ENCODE measurements at regions not wholly inside any gene's neighbourhood (a gene's known extent, or its start where the extent isn't known, plus 50 kb on each side); places are given as distances from the start of the nearest gene placed in this dataset.
"Not testable (repeated sequence)": the region's sequence is repeated elsewhere in the genome, so short reads cannot be mapped to it uniquely, and the experiment has no call there.

DNA sequence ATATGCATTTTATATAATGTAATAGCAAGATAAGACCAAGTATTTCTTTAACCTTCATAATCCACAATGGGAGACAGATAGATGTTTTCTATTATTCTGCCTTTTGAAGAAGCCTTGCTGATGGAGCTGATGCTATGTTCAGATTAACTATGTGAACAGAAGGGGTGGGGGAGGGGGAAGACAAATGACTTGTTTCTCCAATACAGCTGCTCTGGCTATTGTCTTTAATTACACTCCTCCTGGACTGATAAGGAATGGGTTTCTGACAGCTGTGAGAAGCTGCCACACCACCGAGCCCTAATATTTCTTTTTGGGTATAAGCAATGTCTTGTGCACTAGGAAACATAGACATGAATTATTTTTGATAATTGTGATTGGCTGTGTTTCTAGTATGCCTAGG is 62.0 kb downstream of the CAVIN4 start:
- no peak for ATAC-seq
- Mint-ChIP-seq H3K9me3 (peaks cover 13% of the 10 kb centered on the region), H3K36me3 (ENCODE audit: insufficient read depth) (no peaks in the 10 kb centered on the region), H3K27me3 (ENCODE audit: low read depth) (peaks cover 25% of the 10 kb centered on the region), H3K4me1 (ENCODE audit: low read depth) (no peaks in the 10 kb centered on the region), H3K4me3 (no peak overlapping the region)
- no peak for DNase-seq

DNA sequence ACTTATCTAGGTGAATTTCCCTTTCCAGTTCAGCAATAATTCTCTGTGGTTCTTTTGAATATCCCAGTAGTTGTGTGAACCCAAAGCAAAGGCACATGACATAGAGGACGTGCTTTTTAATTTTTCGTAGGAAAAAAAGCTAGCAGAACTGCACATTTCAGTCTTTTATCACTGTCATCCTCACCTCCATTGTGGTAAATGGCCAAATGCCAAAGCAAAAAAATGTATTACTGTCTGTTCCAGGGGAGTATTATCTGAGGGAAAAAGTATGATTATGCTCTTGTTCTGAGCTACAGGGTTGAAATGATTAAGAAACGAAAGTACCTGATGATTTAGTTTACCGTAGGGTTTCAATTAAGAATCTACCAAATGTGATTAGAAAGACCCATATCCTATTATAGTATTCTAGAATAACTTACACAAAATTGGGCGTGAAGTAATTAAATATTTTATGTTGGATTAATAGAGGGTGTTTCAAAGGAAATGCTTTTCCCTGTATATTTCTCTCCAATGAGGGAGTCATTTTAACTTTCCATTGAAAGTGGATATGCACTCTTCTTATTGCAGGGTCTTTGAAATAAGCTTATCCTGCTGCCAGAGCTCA is 62.7 kb downstream of the CAVIN4 start:
- Mint-ChIP-seq H3K9me3 (peaks cover 13% of the 10 kb centered on the region), H3K4me3 (no peak overlapping the region), H3K4me1 (ENCODE audit: low read depth) (no peaks in the 10 kb centered on the region), H3K36me3 (ENCODE audit: insufficient read depth) (no peaks in the 10 kb centered on the region), H3K27me3 (ENCODE audit: low read depth) (peaks cover 22% of the 10 kb centered on the region)
- ATAC-seq (no peak), DNase-seq (no peak)

DNA sequence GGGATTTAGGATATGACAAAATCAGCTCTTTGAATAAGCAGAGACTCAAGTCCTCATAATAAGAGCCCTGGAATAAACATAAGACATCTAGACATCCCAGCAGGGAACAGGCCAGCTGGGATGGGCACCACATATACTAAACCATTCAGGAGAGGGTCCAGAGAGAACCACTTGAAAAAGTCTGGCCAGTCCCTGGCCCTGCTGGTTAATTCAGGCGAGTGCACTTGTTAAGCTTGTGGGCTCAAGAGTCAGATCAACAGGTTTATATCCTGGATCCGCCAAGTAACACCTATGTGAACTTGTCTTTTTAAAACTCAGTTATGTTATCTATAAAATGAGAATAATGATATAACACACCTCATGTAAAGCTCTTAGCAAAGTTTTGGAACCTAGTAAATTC is 63.3 kb downstream of the CAVIN4 start:
- Mint-ChIP-seq H3K9me3 (peaks cover 13% of the 10 kb centered on the region), H3K4me1 (ENCODE audit: low read depth) (no peaks in the 10 kb centered on the region), H3K36me3 (ENCODE audit: insufficient read depth) (no peaks in the 10 kb centered on the region), H3K27me3 (ENCODE audit: low read depth) (peaks cover 22% of the 10 kb centered on the region), H3K4me3 (no peak overlapping the region)
- DNase-seq (no peak), ATAC-seq (no peak)

DNA sequence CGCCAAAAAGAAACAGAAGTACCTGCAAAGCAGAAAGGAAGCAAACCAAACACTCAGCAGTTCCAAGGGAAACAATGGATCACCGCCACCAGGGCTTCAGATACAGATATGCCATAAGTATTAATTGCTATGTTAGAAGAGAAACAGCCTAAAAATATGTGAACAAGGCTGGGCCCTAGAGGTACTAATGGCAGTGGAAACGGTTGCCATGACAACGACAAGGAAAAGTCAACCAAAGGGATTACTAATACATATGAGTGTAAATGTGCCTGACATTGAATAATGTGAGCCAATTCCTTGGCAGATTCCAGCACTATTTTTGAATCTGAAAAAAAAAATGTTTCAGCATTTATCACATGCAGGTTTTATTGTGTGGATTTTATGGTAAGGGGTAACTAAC is 75.0 kb downstream of the CAVIN4 start:
- DNase-seq (no peak), ATAC-seq (no peak)
- no peak overlapping the region for H3K4me3 Mint-ChIP-seq
- peaks cover 7% of the 10 kb centered on the region for H3K27me3 Mint-ChIP-seq (ENCODE audit: low read depth)
- H3K9me3 Mint-ChIP-seq: peaks cover 15% of the 10 kb centered on the region
- no peaks in the 10 kb centered on the region for H3K36me3 Mint-ChIP-seq (ENCODE audit: insufficient read depth)
- H3K4me1 Mint-ChIP-seq (ENCODE audit: low read depth): no peaks in the 10 kb centered on the region

DNA sequence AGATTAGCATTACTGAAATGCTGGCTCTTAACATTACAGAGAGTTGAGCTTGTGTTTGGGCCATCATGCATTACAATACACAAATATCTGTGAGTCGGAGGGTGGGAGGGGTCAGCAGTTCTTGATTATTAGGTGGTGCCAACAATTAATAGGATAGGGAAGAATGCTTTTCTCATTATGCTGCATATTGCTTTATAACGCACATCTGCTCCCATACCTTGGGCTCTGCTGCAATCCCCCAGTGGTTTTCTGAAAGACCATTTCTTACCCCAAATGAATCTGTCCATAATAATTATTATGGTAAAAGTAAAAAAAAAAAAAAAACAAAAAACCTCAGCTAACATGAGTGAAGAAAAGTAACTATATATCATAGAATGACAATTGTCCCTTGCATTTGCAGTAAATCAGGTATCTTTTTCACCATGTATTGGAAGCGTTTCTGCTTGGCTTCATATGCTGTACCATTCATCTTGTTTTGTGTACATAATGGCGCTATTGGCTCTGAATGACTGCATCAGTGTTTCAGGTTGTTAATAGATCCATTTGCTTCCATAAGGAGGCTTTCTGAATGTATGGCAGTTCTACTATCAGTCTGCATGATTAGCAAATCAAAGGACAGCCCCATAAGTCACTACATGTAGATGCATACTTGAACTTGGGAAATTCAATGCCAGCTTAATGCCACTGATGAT is 75.9 kb downstream of the CAVIN4 start:
- Mint-ChIP-seq H3K36me3 (ENCODE audit: insufficient read depth) (no peaks in the 10 kb centered on the region), H3K4me3 (no peak overlapping the region), H3K27me3 (ENCODE audit: low read depth) (peaks cover 7% of the 10 kb centered on the region), H3K9me3 (peaks cover 15% of the 10 kb centered on the region), H3K4me1 (ENCODE audit: low read depth) (no peaks in the 10 kb centered on the region)
- no peak for DNase-seq
- no peak for ATAC-seq

DNA sequence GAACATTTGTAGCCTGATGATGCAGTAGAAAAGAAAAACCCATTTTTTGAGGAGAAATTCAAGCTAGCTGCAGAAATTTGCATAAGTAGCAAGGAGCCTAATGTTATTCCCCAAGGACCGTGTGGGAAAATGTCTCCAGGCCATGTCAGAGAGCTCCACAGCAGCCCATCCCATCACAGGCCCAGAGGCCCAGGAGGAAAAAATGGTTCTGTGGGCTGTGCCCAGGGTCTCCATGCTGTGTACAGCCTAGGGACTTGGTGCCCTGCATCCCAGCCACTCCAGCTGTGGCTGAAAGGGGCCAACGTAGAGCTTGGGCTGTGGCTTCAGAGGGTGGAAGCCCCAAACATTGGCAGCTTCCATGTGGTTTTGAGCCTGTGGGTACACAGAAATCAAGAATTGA is 79.0 kb downstream of the CAVIN4 start:
- not testable (repeated sequence) for H3K27me3 Mint-ChIP-seq (ENCODE audit: low read depth); H3K4me1 Mint-ChIP-seq (ENCODE audit: low read depth); DNase-seq; H3K36me3 Mint-ChIP-seq (ENCODE audit: insufficient read depth); ATAC-seq; H3K4me3 Mint-ChIP-seq
- H3K9me3 Mint-ChIP-seq: peaks cover 15% of the 10 kb centered on the region

DNA sequence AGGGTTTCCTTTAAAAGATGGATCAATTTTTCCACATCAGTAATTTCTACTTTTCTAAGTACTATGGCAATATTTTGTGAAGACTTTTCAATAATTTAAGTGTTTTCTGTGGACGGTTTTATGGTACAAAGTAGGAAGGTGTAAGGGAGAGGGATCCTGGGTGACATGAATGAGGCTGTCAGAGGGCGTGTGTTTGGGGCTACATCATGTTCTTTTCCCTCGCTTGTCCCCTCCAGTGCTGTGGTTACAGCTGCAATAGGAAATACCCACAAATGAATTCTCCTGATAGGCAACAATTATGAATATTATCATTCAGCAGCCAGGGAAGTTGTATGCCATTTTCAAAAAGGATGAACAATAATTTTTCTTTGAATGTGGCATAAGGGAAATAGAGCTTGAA is 83.8 kb downstream of the CAVIN4 start:
- ATAC-seq (no peak), DNase-seq (no peak)
- H3K36me3 Mint-ChIP-seq (ENCODE audit: insufficient read depth): no peaks in the 10 kb centered on the region
- no peaks in the 10 kb centered on the region for H3K27me3 Mint-ChIP-seq (ENCODE audit: low read depth)
- no peaks in the 10 kb centered on the region for H3K4me1 Mint-ChIP-seq (ENCODE audit: low read depth)
- H3K4me3 Mint-ChIP-seq: no peak overlapping the region
- H3K9me3 Mint-ChIP-seq: peaks cover 3% of the 10 kb centered on the region

DNA sequence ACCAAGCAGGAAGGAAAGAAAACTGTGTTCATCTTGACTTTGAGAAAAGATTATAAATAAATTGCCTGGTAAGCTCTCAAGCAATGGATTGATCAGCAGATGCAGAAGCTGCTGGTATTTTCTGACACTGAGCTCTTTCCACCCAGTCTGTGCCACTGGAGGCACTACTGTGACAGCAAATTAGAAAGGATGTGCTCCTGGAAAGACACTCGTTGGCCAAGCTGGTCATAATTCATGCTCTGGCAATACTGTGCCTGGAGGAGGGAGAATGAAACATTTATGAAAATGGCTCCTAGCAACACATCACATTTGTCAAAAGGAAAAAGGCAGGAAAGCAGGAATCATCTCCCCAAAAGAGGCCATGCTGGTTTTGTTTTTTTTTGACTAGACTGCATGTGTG is 84.2 kb downstream of the CAVIN4 start:
- DNase-seq: no peak
- ATAC-seq: no peak
- Mint-ChIP-seq H3K27me3 (ENCODE audit: low read depth) (no peaks in the 10 kb centered on the region), H3K36me3 (ENCODE audit: insufficient read depth) (no peaks in the 10 kb centered on the region), H3K4me1 (ENCODE audit: low read depth) (no peaks in the 10 kb centered on the region), H3K9me3 (peaks cover 3% of the 10 kb centered on the region), H3K4me3 (no peak overlapping the region)

DNA sequence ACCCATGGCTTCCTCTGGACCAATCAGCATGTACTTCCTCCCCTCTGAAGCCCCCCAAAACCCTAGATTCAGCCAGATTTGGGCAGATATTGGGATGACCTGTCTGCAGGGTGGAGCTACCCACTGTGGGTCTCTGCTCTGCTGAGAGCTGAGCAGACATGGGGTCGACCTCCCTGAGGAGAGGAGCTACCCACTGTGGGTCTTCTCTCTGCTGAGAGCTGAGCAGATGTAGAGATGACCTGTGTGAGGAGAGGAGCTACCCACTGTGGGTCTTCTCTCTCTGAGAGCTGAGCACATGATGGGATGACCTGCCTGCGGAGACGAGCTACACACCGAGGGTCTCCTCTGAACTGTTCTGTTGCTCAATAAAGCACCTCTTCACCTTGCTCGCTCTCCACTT is 89.6 kb downstream of the CAVIN4 start:
- no peaks in the 10 kb centered on the region for H3K4me1 Mint-ChIP-seq (ENCODE audit: low read depth)
- DNase-seq: no peak
- peaks cover 3% of the 10 kb centered on the region for H3K9me3 Mint-ChIP-seq
- peaks cover 4% of the 10 kb centered on the region for H3K27me3 Mint-ChIP-seq (ENCODE audit: low read depth)
- no peaks in the 10 kb centered on the region for H3K36me3 Mint-ChIP-seq (ENCODE audit: insufficient read depth)
- no peak overlapping the region for H3K4me3 Mint-ChIP-seq
- no peak for ATAC-seq

DNA sequence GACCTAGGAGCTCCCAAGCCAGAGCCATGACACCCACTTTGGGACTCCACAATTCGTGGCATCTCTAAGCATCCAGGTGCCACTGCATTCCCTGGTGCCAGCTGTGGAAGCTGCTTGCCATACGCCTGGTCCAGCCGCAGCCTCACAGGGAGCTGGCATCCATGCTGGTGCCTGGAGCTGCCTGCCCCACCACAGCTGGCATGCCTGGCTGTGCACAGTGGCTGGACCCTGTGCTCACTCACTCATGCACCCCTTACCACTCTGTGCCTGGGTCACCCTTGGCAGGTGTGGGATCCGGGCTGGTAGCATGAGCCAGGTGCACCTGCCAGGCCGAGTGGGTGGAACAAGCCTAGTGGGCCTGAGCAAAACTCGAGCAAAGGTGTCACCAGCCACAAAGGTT is 90.1 kb downstream of the CAVIN4 start:
- Mint-ChIP-seq H3K27me3 (ENCODE audit: low read depth) (peaks cover 4% of the 10 kb centered on the region), H3K9me3 (peaks cover 3% of the 10 kb centered on the region), H3K36me3 (ENCODE audit: insufficient read depth) (no peaks in the 10 kb centered on the region), H3K4me1 (ENCODE audit: low read depth) (no peaks in the 10 kb centered on the region), H3K4me3 (no peak overlapping the region)
- DNase-seq (no peak), ATAC-seq (no peak)

DNA sequence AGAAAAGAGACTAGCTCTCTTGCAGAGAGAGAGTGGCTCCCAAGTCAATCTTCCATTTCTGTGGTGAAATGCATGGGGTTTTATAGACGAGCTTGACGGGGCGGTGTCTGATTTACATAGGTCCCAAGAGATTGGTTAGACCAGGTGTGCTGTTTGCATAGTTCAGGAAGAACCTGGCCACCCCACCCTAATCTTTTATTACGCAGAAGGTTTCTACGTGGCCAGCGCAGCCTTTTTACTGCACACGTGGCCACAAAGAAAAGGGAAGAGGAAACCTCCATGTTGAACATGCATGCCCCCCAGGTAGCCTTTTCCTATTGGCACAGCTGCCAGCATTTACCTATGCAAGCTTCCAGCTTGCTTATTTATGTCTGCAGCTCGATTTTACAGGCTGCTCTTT is 92.1 kb downstream of the CAVIN4 start:
- no peaks in the 10 kb centered on the region for H3K36me3 Mint-ChIP-seq (ENCODE audit: insufficient read depth)
- H3K4me3 Mint-ChIP-seq: no peak overlapping the region
- peaks cover 4% of the 10 kb centered on the region for H3K27me3 Mint-ChIP-seq (ENCODE audit: low read depth)
- H3K9me3 Mint-ChIP-seq: peaks cover 3% of the 10 kb centered on the region
- ATAC-seq (no peak), DNase-seq (no peak)
- H3K4me1 Mint-ChIP-seq (ENCODE audit: low read depth): no peaks in the 10 kb centered on the region

DNA sequence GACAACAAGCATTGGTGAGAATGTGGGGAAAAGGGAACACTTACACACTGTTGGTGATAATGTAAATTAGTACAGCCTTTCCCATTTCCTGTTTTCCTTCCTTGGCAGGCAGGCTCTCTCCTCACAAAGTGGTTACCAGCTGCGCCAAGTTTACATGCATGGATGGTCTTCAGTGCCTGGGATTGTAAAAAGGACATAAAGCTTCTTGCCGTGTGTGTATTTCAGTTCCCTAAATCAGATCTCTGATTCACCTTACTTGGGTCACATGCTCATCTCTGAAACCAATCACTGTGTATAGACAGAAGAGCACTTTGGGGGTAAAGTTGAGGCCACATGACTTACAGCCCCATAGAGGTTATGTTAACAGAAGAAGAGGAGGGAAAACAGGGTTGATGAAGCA is 92.8 kb downstream of the CAVIN4 start:
- no peak for ATAC-seq
- H3K4me1 Mint-ChIP-seq (ENCODE audit: low read depth): no peaks in the 10 kb centered on the region
- no peak overlapping the region for H3K4me3 Mint-ChIP-seq
- peaks cover 4% of the 10 kb centered on the region for H3K27me3 Mint-ChIP-seq (ENCODE audit: low read depth)
- no peak for DNase-seq
- peaks cover under 1% of the 10 kb centered on the region for H3K9me3 Mint-ChIP-seq
- H3K36me3 Mint-ChIP-seq (ENCODE audit: insufficient read depth): no peaks in the 10 kb centered on the region

DNA sequence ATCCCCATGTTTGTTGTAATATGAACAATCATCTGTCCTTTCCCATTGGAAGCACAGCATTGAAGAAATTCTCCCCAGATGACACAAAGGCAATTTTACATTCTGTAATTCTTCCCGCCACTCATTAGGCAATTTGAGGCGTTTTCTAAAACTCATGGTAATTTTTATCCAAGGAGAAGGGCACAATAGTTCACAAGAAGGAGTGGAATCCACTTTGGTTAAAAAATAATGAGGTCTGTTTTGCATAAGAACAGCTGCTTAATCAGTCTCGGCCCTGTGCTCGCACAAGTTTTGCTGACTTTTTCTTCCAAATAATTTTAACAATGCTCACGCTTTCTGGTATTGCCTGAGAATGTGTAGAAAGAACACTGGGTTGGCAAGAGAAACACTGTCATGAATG is 94.0 kb downstream of the CAVIN4 start:
- no peak for DNase-seq
- ATAC-seq: no peak
- H3K27me3 Mint-ChIP-seq (ENCODE audit: low read depth): peaks cover 4% of the 10 kb centered on the region
- H3K9me3 Mint-ChIP-seq: no peaks in the 10 kb centered on the region
- no peaks in the 10 kb centered on the region for H3K36me3 Mint-ChIP-seq (ENCODE audit: insufficient read depth)
- H3K4me1 Mint-ChIP-seq (ENCODE audit: low read depth): no peaks in the 10 kb centered on the region
- H3K4me3 Mint-ChIP-seq: no peak overlapping the region

DNA sequence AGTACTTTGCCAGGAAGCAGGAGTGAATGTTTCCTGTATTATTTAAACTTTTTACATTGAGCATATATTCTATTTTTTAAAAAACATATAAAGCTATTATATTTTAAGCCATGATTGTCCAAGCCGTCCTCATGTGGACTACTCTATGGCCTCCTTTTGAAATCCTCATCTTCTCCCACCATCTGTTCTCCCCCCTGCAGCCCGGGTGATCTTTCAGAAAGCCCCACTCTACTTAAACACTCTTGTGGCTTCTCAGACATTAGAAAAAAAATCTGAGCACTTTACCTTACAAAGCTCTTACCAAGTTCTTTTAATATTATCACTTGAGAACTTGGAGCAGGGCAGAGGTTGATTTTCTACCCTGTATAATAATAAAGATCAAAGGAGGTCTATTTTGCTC is 95.4 kb downstream of the CAVIN4 start:
- Mint-ChIP-seq H3K9me3 (no peaks in the 10 kb centered on the region), H3K4me1 (ENCODE audit: low read depth) (no peaks in the 10 kb centered on the region), H3K4me3 (no peak overlapping the region), H3K27me3 (ENCODE audit: low read depth) (peaks cover 4% of the 10 kb centered on the region), H3K36me3 (ENCODE audit: insufficient read depth) (no peaks in the 10 kb centered on the region)
- no peak for ATAC-seq
- DNase-seq: no peak

DNA sequence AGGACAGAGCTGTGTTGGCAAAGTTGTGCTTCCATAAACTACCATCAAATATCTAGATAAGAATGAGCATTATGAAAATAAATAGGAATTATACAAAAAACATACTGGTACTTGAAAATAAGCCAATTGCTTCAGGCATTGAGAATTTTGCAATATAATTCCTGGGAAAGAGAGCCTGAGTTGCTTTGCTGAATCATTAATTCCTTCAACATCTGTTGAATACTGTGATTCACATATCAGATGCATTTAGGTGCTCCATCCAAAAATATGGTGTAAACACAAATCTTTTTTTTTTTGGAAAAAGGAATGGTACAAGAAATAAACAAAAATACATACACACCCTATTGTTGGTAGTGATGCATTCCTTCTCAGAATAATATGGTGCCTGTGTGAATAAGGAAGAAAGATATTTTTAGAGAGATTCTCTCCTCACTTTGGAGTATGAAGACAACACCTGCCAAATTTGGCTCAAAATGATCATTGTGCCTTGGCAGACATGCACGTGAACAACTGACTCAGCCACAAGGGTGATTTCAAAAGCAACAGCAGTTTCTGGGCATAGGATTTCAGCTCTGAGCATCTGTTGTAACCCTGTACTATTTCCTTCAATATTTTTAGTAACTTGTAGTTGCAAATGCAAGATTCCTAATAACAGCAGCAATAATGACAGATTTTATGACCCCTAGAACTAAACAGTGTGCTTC is 96.7 kb downstream of the CAVIN4 start:
- Mint-ChIP-seq H3K36me3 (ENCODE audit: insufficient read depth) (no peaks in the 10 kb centered on the region), H3K9me3 (no peaks in the 10 kb centered on the region), H3K4me1 (ENCODE audit: low read depth) (no peaks in the 10 kb centered on the region), H3K4me3 (no peak overlapping the region), H3K27me3 (ENCODE audit: low read depth) (peaks cover 2% of the 10 kb centered on the region)
- ATAC-seq (no peak), DNase-seq (no peak)

All from activated T-cell treated with anti-CD3 and anti-CD28 coated beads, Interleukin-2, amount 50 U/mL, for 4 hours (primary cell).